Renal cortical epithelial cell (primary cell): ENCODE measurements at regions not wholly inside any gene's neighbourhood (a gene's known extent, or its start where the extent isn't known, plus 50 kb on each side); places are given as distances from the start of the nearest gene placed in this dataset.
"Not testable (repeated sequence)": the region's sequence is repeated elsewhere in the genome, so short reads cannot be mapped to it uniquely, and the experiment has no call there.

Source experiments
- DNase-seq: peaks from one replicate; pipeline ENCODE4 v3.0.0-alpha.2; 2011; ENCODE audit warnings: low read depth

DNA sequence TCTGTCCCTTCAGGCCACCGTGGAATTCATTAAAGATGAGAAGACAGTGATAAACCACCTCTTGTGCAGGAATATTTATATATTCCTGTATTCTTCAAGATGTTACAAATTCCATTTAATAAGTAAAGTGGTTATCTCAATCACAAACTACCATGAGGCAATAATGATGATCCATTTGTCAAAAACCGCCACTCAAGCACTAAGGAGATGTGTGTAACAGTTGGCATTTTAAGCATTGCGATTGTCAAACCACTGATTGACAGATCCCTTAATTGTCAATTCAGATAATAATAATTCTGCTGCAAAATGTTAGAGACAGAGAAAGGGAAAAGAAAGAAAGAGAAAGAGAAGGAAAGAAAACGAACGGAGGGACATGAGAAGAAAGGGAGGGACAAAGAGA lies 476.1 kb upstream of the RBFOX1 start:
- DNase-seq = no peak

DNA sequence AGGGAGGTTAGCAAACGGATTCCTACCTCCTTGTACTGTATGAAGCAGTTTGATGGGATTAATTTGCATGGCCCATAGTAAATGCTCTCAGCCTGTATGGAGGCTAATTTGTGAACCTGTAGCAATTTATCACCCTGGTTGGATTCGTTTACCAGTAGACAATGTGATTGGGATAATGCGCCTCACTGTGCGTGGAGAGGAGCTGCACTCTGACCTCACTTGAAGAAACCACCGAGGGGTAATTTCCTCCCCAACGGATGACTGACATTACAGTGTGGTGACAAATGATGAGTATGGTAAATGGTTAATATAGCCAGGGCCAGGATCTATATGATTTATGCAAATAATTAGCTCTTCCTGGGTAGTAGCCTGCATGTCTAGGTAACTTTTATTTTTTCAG lies 479.1 kb upstream of the RBFOX1 start:
- DNase-seq = no peak

- DNase-seq = no peak
Measured at GRCh38 chr16:6852643-6853225, 479.9 kb upstream of the RBFOX1 start.

GRCh38 chr16:6846452-6846851 lies 486.2 kb upstream of the RBFOX1 start:
- DNase-seq = no peak

GRCh38 chr16:6841392-6841791 lies 491.3 kb upstream of the RBFOX1 start:
- no peak for DNase-seq

- DNase-seq = no peak
Measured at GRCh38 chr16:6837722-6838121, 494.9 kb upstream of the RBFOX1 start.

- DNase-seq = peak; percentile 97
Measured at GRCh38 chr16:6836766-6837165, 495.9 kb upstream of the RBFOX1 start.

GRCh38 chr16:6835941-6836340 lies 496.7 kb upstream of the RBFOX1 start:
- peak; percentile 70 for DNase-seq

- DNase-seq = peak; percentile 43
Measured at GRCh38 chr16:6835516-6835915, 497.1 kb upstream of the RBFOX1 start.

DNA sequence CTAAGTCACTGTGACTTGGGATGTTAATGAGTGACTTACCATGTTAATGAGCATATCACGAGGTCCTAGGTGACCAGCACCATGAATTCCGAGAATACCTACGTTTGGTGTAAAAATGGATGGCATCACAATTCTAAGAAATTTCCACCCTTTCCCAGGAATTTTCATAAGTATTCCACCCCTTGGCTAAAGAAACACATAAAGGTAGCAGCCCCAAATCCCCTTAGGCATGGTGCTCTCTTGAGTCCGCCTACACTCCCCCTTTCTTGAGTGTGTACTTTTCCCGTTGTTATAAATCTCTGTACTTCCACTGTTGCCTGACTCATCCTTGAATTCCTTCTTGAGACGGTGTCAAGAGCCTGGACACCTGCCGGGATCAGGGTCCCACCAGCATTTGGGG lies 504.0 kb upstream of the RBFOX1 start:
- peak; percentile 8 for DNase-seq

- DNase-seq = no peak
Measured at GRCh38 chr16:6827931-6828330, 504.7 kb upstream of the RBFOX1 start.

DNA sequence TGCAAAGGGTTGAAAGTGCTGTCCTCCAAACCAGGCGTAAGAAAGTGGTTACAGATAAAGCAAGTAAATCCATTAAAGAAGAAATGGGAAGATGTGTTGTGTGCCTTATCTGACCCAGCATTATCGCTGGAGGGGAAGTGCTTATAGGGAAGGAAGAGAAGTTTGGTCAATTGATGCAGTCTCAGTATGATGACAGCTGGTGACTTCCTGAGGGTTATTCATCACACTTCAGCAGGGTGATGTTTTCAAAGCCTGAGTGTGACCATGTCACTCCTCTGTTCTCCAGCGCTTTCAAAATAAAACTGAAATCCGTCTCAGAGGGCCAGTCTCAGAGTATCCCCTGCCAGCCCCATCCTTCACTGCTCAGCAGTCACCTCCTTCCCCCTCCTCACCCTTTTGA lies 505.4 kb upstream of the RBFOX1 start:
- DNase-seq = no peak

- DNase-seq = no peak
Measured at GRCh38 chr16:6822041-6822440, 510.6 kb upstream of the RBFOX1 start.

DNA sequence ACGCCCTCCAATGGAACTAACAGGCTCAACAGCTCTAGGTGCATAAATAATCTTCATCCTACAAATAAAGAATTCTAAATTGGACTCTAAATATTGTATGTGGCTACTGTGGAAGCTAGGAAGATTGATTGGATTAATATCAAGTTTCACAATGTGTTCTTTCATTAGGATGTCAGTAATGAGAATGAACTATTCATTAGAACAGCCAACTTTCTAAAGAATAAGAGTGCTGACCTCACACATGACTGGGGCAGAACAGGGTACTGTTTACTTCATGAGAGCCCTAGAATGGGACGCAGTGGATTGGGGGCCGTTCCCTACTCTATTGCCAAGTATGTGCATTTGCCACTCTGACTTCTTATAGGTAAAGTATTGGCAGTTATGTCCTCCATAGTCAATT lies 528.2 kb upstream of the RBFOX1 start:
- no peak for DNase-seq

GRCh38 chr16:6803176-6803575 lies 529.5 kb upstream of the RBFOX1 start:
- DNase-seq = no peak

DNA sequence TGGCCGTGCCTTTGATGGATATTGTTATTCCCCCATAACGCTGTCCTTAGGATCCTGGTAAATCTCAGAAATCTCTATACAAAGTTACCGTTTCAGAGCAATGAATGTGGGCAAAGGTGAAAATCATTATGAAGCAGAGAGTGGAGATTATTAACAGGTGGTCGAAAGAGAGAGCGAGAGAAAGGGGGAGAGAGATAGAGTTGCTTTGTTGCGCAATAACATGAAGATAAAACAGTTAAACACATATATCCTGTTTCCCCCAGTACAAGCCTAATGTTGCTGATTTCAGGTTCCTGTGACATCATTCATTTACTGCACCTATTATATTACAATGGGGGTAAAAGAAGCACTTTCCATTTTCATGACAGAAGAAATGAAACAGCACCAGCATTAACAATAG lies 535.4 kb upstream of the RBFOX1 start:
- no peak for DNase-seq

DNA sequence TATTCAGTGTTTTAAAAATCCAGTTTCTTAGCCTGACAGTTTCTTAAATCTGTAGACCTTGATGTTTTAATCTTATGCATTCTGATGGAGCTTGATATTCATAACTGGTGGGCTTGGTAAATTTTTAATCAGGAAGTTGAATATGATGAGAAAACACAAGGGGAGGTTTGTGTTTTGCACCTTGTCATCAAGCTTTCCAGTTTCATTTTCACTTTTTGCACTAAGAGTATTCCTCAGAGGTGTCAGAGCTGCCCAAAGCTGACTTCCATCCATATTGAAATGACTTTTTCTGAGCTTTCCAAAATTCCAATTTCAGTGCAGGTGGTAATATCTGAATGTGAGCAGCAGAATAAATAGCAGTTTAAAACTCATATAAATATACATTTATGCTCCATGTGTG lies 555.0 kb upstream of the RBFOX1 start:
- DNase-seq = no peak

- no peak for DNase-seq
Measured at GRCh38 chr16:6775712-6776111, 556.9 kb upstream of the RBFOX1 start.

- no peak for DNase-seq
Measured at GRCh38 chr16:6771956-6772355, 560.7 kb upstream of the RBFOX1 start.

DNA sequence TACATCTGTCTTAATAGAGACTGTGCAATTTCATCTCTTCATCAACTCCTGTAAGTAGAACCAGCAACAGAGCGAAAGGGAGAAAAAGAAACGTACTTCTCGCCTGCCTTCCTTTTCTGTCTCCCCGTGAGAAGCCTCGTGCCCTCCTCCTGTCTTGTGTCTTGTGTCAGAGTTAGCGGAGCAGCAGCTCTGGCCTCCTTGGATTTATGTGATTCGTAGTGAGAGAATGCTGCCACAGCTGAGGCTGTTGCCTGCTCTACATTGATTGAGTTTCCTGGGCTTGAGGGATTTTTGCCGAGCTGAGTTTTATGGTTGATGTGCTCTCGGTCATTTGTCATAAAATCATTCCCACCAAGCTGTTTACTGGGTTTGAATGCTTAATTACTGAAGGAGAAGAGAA lies 579.1 kb upstream of the RBFOX1 start:
- no peak for DNase-seq

DNA sequence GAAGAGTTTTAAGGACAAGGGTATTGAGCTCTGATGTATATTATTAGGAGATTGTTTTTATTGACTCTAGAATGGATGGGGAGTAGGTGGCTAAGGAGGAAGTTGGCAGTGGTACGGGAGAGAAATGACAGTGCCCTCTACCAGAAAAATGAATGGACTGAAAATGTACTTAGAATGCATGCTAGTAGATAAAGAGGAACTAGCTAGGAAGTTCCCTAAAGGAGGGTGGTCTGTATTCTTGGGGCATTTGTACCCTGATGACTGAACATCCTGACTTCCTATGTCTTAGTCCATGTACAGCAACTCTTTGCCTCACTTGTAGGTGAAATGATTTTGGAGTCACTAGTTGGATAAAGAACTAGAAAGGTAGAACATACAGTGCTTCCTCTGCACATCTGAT lies 581.5 kb upstream of the RBFOX1 start:
- no peak for DNase-seq

GRCh38 chr16:6749698-6750097 lies 582.9 kb upstream of the RBFOX1 start:
- DNase-seq = no peak

GRCh38 chr16:6736302-6736701 lies 596.3 kb upstream of the RBFOX1 start:
- not testable (repeated sequence) for DNase-seq

- no peak for DNase-seq
Measured at GRCh38 chr16:6735631-6736030, 597.0 kb upstream of the RBFOX1 start.

DNA sequence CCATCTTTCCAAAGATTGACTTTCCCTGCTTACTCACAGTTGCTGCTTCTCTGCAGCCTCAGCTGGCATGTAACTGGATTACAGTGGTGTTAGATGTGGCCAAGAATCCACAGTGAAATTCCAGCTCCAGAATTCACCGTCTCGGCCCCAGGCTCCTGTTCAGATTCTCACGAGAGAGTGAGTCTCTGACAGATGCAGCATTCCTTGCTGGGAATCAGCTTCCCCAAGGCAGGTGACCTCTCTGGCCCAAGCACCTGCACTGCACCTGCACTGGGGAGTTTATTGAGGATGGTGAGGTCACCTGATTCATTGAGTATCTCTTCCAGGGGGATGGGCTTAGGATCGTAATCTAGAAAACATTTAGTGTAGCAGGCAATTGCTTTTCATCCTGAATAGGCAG lies 600.5 kb upstream of the RBFOX1 start:
- DNase-seq = no peak
